ENCODE measurements at regions not wholly inside any gene's neighbourhood (a gene's known extent, or its start where the extent isn't known, plus 50 kb on each side); places are given as distances from the start of the nearest gene placed in this dataset.

- TF ChIP-seq POLR2A (IDR thresholded peaks at IDR 0.05) (no peak), CTCF (IDR thresholded peaks at IDR 0.05) (no peak)
Observed at GRCh38 chr12:97801471-97802059, 339.0 kb downstream of the RMST start.

Data from tibial nerve (tissue), 3 donors.